GM10248 (cell line): ENCODE measurements at regions not wholly inside any gene's neighbourhood (a gene's known extent, or its start where the extent isn't known, plus 50 kb on each side); places are given as distances from the start of the nearest gene placed in this dataset.

ENCODE experiments used
- CTCF ChIA-PET: fragments of 300-600 bp; sonication (Branson Sonifier 250); formaldehyde crosslinking; extraction: SDS; loops from one replicate; lab custom pipeline; 2021; ENCODE audit warnings: antibody characterized with exemption; lab: Yijun Ruan, JAX
- POLR2A ChIA-PET: fragments of 350-650 bp; sonication (Branson Sonifier 250); formaldehyde crosslinking; extraction: SDS; loops from one replicate; lab custom pipeline; 2020; ENCODE audit warnings: antibody characterized with exemption; lab: Yijun Ruan, JAX
- DNase-seq: peaks from one replicate; pipeline ENCODE4 v3.0.0; 2012; ENCODE audit errors: extremely low spot score
- TF ChIP-seq, protein P1 (sequence below): IDR thresholded peaks from 2 replicates; pipeline ENCODE4 v1.5.1; 2012; ENCODE audit warnings: mild to moderate bottlenecking, low read depth; ENCODE audit errors: extremely low read depth, missing control alignments, control extremely low read depth

- TF ChIP-seq, protein P1, sequence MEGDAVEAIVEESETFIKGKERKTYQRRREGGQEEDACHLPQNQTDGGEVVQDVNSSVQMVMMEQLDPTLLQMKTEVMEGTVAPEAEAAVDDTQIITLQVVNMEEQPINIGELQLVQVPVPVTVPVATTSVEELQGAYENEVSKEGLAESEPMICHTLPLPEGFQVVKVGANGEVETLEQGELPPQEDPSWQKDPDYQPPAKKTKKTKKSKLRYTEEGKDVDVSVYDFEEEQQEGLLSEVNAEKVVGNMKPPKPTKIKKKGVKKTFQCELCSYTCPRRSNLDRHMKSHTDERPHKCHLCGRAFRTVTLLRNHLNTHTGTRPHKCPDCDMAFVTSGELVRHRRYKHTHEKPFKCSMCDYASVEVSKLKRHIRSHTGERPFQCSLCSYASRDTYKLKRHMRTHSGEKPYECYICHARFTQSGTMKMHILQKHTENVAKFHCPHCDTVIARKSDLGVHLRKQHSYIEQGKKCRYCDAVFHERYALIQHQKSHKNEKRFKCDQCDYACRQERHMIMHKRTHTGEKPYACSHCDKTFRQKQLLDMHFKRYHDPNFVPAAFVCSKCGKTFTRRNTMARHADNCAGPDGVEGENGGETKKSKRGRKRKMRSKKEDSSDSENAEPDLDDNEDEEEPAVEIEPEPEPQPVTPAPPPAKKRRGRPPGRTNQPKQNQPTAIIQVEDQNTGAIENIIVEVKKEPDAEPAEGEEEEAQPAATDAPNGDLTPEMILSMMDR, result no peak
- no peak for DNase-seq
- ChIA-PET POLR2A (no interaction called here), CTCF (no interaction called here)
Measured at GRCh38 chr16:86701286-86701975, 123.1 kb downstream of the FOXL1 start.

DNA sequence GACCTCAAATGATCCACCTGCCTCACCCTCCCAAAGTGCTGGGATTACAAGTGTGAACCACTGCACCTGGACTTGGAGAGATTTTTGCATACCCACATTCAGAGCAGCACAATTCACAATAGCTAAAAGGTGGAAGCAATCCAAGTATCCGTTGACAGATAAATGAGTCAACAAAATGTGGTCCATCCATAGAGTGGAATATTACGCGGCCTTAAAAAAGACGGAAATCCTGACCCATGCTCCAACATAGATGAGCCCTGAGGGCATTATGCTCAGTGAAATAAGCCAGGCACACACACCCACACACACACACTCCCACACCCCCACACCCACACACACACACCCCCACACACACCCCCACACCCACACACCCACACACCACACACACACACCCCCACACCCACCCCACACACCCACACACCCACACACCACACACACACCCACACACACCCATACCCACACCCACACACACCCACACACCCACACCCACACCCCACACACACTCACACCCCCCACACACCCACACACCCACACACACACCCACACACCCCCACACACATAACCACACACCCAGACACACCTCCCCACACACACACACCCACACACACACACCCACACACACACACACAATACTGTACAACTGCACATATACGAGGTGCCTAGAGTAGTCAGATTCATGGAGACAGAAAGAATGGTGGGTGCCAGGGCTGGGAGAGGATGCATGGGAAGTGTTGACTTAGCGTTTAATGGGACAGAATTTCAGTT, 124.7 kb downstream of the FOXL1 start:
- ChIA-PET CTCF (no interaction called here), POLR2A (no interaction called here)
- DNase-seq, result no peak
- TF ChIP-seq, protein P1, result no peak

GRCh38 chr16:86704516-86704915, 126.2 kb downstream of the FOXL1 start:
- CTCF ChIA-PET, result no interaction called here
- no peak for DNase-seq
- POLR2A ChIA-PET, result no interaction called here
- TF ChIP-seq, protein P1, result no peak

DNA sequence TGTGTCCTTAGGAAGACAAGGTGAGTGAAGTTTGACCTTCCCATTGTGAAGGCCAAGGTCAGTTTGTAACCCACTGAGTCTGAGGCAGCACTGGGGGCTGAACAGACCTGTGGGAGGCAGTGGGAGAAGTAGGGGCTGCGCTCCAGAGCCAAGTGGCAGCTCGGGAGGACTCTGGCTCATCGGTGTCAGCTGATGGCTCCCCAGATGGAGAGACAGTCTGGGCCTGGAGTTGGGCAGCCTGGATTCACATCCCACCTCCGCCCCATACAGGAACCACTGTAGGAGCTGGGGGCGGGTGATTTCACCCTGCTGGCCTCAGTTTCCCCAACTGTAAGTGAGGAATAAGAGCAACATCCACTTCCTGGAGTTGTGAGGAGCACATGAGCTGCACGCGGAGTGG, 128.4 kb downstream of the FOXL1 start:
- ChIA-PET POLR2A (no interaction called here), CTCF (interaction anchor here (0.9 kb wide), 1 partner anchor 10 kb away, joined by 3 read pairs; no protein-coding TSS in a partner anchor)
- DNase-seq, result no peak
- TF ChIP-seq, protein P1, result no peak

- CTCF ChIA-PET, result interaction anchor here (0.9 kb wide), 1 partner anchor 9 kb away, joined by 3 read pairs; no protein-coding TSS in a partner anchor
- POLR2A ChIA-PET, result no interaction called here
- TF ChIP-seq, protein P1, result no peak
- no peak for DNase-seq
Measured at GRCh38 chr16:86707171-86707570, 128.8 kb downstream of the FOXL1 start.

DNA sequence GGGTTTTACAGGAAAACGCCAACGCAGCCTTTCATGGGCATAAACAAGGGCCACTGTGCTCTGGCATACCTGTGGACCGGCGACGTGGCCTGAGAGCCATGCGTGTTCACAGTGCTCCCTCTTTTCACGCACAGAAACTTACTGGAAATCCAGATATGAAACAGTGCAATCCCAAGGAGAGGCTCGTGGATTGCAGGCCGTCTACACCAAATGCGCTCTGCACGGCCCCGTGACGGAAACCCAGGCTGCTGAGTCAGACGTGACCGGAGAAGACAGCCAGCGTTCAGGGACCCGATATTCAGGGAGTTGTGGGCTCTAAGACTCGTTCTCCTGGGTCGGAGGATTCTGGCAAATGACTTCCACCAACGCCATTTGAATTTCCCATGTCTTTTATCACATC, 129.2 kb downstream of the FOXL1 start:
- TF ChIP-seq, protein P1, result no peak
- no peak for DNase-seq
- POLR2A ChIA-PET, result no interaction called here
- CTCF ChIA-PET, result no interaction called here
